K562 (cell line): ENCODE measurements at regions not wholly inside any gene's neighbourhood (a gene's known extent, or its start where the extent isn't known, plus 50 kb on each side); places are given as distances from the start of the nearest gene placed in this dataset.

Experiments
- ATAC-seq: fragments of 200-7000 bp; cut with Tn5 transposase; 3 replicates; pipeline ENCODE4 v1.9.1; 2020; ENCODE audit warnings: moderate library complexity
- BruUV-seq: library from RNA; stranded (reverse); fragments of 400-500 nt; replicated peaks from 2 replicates; lab custom pipeline; 2021; lab: Mats Ljungman, UMichigan
- CTCF ChIA-PET: fragments of 300-600 bp; formaldehyde crosslinking; extraction: SDS; loops from one replicate; lab custom pipeline; 2021; ENCODE audit warnings: low intra/inter-chr PET ratio; lab: Yijun Ruan, JAX
- POLR2A ChIA-PET: fragments of 300-600, 350-650 bp; sonication (Branson Sonifier 250); formaldehyde crosslinking; extraction: SDS; loops from one replicate; lab custom pipeline; 2021; ENCODE audit warnings: antibody characterized with exemption, inconsistent platforms; lab: Yijun Ruan, JAX
- DNase-seq, 4 experiments: peaks; one replicate each; pipeline versions ENCODE4 v3.0.0 to v3.0.0-alpha.2; 2011 to 2018; ENCODE audit warnings: low spot score in 3 of 4, mixed read lengths in 3 of 4; ENCODE audit errors: extremely low read depth in 1 of 4
- FAIRE-seq: peaks from 2 replicates; lab custom pipeline; 2011; peaks lifted over from hg19 to GRCh38; lab: Jason Lieb, UNC
- H2AFZ ChIP-seq: 2 replicates; pipeline ENCODE4 v1.6.0; 2011; ENCODE audit warnings: low read depth, low read length, control low read depth, inconsistent platforms
- H3K27ac ChIP-seq: fragments of 200-600 bp; 3 replicates; pipeline ENCODE4 v1.8.0; 2011; ENCODE audit warnings: low read depth, mild to moderate bottlenecking, control low read depth, inconsistent platforms, low read length, moderate library complexity, mixed read lengths; ENCODE audit errors: extremely low read depth
- H3K27me3 ChIP-seq, 2 experiments: fragments of 300-600 bp in 1 of 2; 2 replicates in 1 of 2; 3 replicates in 1 of 2; pipeline versions ENCODE4 v1.6.0 to v1.8.0; 2011; ENCODE audit warnings: inconsistent platforms in 2 of 2, low read length in 2 of 2, mild to moderate bottlenecking in 1 of 2, mixed read lengths in 1 of 2, moderate library complexity in 1 of 2; ENCODE audit not compliant: control insufficient read depth in 2 of 2, insufficient read depth in 2 of 2
- H3K36me3 ChIP-seq: fragments of 300-600 bp; 3 replicates; pipeline ENCODE4 v1.8.0; 2011; ENCODE audit warnings: mild to moderate bottlenecking, low read length, inconsistent platforms; ENCODE audit not compliant: control insufficient read depth, insufficient read depth
- H3K4me1 ChIP-seq, 2 experiments: fragments of 200-600 bp in 1 of 2; replicated peaks in 1 of 2; 2 replicates in 1 of 2; 3 replicates in 1 of 2; pipeline versions ENCODE4 v1.5.1 to v1.8.0; 2011; ENCODE audit warnings: inconsistent platforms in 2 of 2, low read length in 2 of 2, mild to moderate bottlenecking in 1 of 2, mixed read lengths in 1 of 2, moderate library complexity in 1 of 2; ENCODE audit not compliant: control insufficient read depth in 2 of 2, insufficient read depth in 2 of 2
- H3K4me2 ChIP-seq: 2 replicates; pipeline ENCODE4 v1.6.1; 2011; ENCODE audit warnings: low read length, control low read depth, inconsistent platforms, mixed read lengths; ENCODE audit not compliant: insufficient read depth
- H3K4me3 ChIP-seq: fragments of 200-600 bp; sonication (generic), shearing (Covaris generic); 2 replicates; pipeline ENCODE4 v1.5.1; 2016; ENCODE audit warnings: control low read depth, inconsistent platforms
- H3K79me2 ChIP-seq: fragments of 200-600 bp; 3 replicates; pipeline ENCODE4 v1.8.0; 2011; ENCODE audit warnings: low read length, inconsistent platforms; ENCODE audit not compliant: control insufficient read depth, insufficient read depth
- H3K9ac ChIP-seq, 2 experiments: 2 replicates each; pipeline versions ENCODE4 v1.6.0 to v1.6.1; 2011; ENCODE audit warnings: low read depth in 2 of 2, low read length in 2 of 2, control low read depth in 1 of 2, inconsistent platforms in 1 of 2, mild to moderate bottlenecking in 1 of 2, mixed read lengths in 1 of 2; ENCODE audit not compliant: insufficient read depth in 1 of 2
- H3K9me1 ChIP-seq: one replicate; pipeline ENCODE4 v1.6.0; 2011; ENCODE audit warnings: inconsistent platforms, mild to moderate bottlenecking, low read length, moderate library complexity; ENCODE audit not compliant: control insufficient read depth, insufficient read depth
- H3K9me3 ChIP-seq: replicated peaks from 2 replicates; pipeline ENCODE4 v1.5.1; 2011; ENCODE audit warnings: low read depth, low read length, inconsistent platforms; ENCODE audit not compliant: control insufficient read depth, insufficient read depth
- H4K20me1 ChIP-seq: replicated peaks from 2 replicates; pipeline ENCODE4 v1.6.1; 2011; ENCODE audit warnings: low read length, inconsistent platforms, mixed read lengths; ENCODE audit not compliant: control insufficient read depth, insufficient read depth
- ELF2 ChIP-seq: fragments of 250-450 bp; sonication (Bioruptor Pico); IDR thresholded peaks from 2 replicates; pipeline ENCODE4 v1.5.0; 2021; ENCODE audit warnings: mild to moderate bottlenecking
- FOXP1 ChIP-seq: sonication (generic); formaldehyde crosslinking; IDR thresholded peaks from 2 replicates; pipeline ENCODE4 v1.8.0; 2022; ENCODE audit warnings: mild to moderate bottlenecking, missing genetic modification reagents
- HMG20A ChIP-seq: fragments of 450-650 bp; formaldehyde crosslinking; conservative IDR thresholded peaks from 2 replicates; pipeline ENCODE4 v1.4.0; 2020; ENCODE audit warnings: mild to moderate bottlenecking, mixed read lengths
- NR1H2 ChIP-seq: sonication (generic); formaldehyde crosslinking; IDR thresholded peaks from 2 replicates; pipeline ENCODE4 v1.4.0; 2020; ENCODE audit warnings: mild to moderate bottlenecking, missing genetic modification reagents
- RFX5 ChIP-seq: IDR thresholded peaks from 2 replicates; pipeline ENCODE4 v1.6.1; 2011; ENCODE audit warnings: low read depth, mild to moderate bottlenecking, improper control_type of control experiment, low read length
- RREB1 ChIP-seq: fragments of 250-450 bp; sonication (Bioruptor Pico); IDR thresholded peaks from 2 replicates; pipeline ENCODE4 v1.4.0; 2020
- ZBTB2 ChIP-seq: fragments of 450-650 bp; IDR thresholded peaks from 2 replicates; pipeline ENCODE4 v1.6.1; 2016; ENCODE audit warnings: antibody characterized with exemption
- ZBTB33 ChIP-seq: sonication (generic); formaldehyde crosslinking; IDR thresholded peaks from 2 replicates; pipeline ENCODE4 v1.8.1; 2023; ENCODE audit warnings: mild to moderate bottlenecking, missing genetic modification reagents
- ZNF316 ChIP-seq: fragments of 450-650 bp; IDR thresholded peaks from 2 replicates; pipeline ENCODE4 v1.6.1; 2016
- ZNF639 ChIP-seq, 2 experiments: fragments of 200-800 bp in 1 of 2; sonication (Bioruptor generic) in 1 of 2; sonication (generic) in 1 of 2; formaldehyde crosslinking in 1 of 2; IDR thresholded peaks in 1 of 2; conservative IDR thresholded peaks in 1 of 2; 2 replicates each; pipeline versions ENCODE4 v1.5.0 to v1.6.1; 2016 to 2020; ENCODE audit warnings: missing compliant biosample characterization in 1 of 2, missing genetic modification characterization in 1 of 2, missing genetic modification reagents in 1 of 2
- ZNF668 ChIP-seq: fragments of 250-450 bp; sonication (Bioruptor Pico); IDR thresholded peaks from 2 replicates; pipeline ENCODE4 v1.8.0; 2022; ENCODE audit warnings: mild to moderate bottlenecking, inconsistent platforms
- WGBS: fragments of 100-300 bp; shearing (Covaris generic); methylation state at CpG from one replicate; pipeline ENCODE4 v1.1.6; 2016; ENCODE audit warnings: low coverage, mixed read lengths; ENCODE audit not compliant: insufficient coverage; ENCODE audit errors: missing lambda C conversion rate; 5-methylcytosine and 5-hydroxymethylcytosine counted together
- in situ Hi-C: fragments of 300-500 bp; cut with MboI; formaldehyde crosslinking; loops from 4 replicates; pipeline ENCODE4 v1.15.0; 2018; ENCODE audit warnings: inconsistent platforms, mixed read lengths
- intact Hi-C: fragments of 100-400 bp; cut with micrococcal nuclease; formaldehyde crosslinking; loops from 2 replicates; pipeline ENCODE4 v1.14.2; 2022

GRCh38 chr11:121706884-121707420 lies 254.2 kb upstream of the SORL1-AS1 start (continued):
- no peak for TF ChIP-seq ZBTB33

GRCh38 chr11:121703201-121703600 lies 250.4 kb upstream of the SORL1-AS1 start:
- FAIRE-seq: no peak
- Histone ChIP-seq H3K4me2 (no peak overlapping the region), H3K4me3 (no peak overlapping the region), H3K9me1 (no peaks in the 10 kb centered on the region), H4K20me1 (no peaks in the 10 kb centered on the region), H2AFZ (no peak overlapping the region), H3K79me2 (no peaks in the 10 kb centered on the region), H3K36me3 (no peaks in the 10 kb centered on the region), H3K9me3 (no peaks in the 10 kb centered on the region), H3K27ac (no peak overlapping the region), H3K9ac (no peak overlapping the region), H3K4me1 (no peaks in the 10 kb centered on the region), H3K27me3 (no peaks in the 10 kb centered on the region)
- intact Hi-C loops (no loop called here), in situ Hi-C loops (no loop called here)
- ATAC-seq: no peak
- BruUV-seq: no TSS peak
- ChIA-PET POLR2A (no interaction called here), CTCF (no interaction called here)
- WGBS: 0% methylated on average over 2 of the region's 2 CpGs
- DNase-seq: no peak
- TF ChIP-seq ZBTB2 (no peak), ZNF668 (no peak), RREB1 (CRISPR knock-in tag) (no peak), ELF2 (CRISPR knock-in tag) (no peak), NR1H2 (CRISPR knock-in tag) (no peak), RFX5 (no peak), FOXP1 (CRISPR knock-in tag) (no peak), HMG20A (CRISPR knock-in tag) (no peak), ZNF316 (no peak), ZNF639 (CRISPR knock-in tag; conservative IDR thresholded peaks at IDR 0.05 in 1 of 2, IDR thresholded peaks at IDR 0.05 in 1 of 2) (no peak)
